PC-3 (cell line): ENCODE measurements at regions not wholly inside any gene's neighbourhood (a gene's known extent, or its start where the extent isn't known, plus 50 kb on each side); places are given as distances from the start of the nearest gene placed in this dataset.

Experiments
- CTCF ChIP-seq: fragments of 300-600 bp; sonication (generic); conservative IDR thresholded peaks from 2 replicates; pipeline ENCODE4 v1.5.1; 2017; ENCODE audit warnings: antibody characterized with exemption, low read depth, mild to moderate bottlenecking, low read length
- EZH2 ChIP-seq: fragments of 300-600 bp; sonication (generic); IDR thresholded peaks from one replicate; pipeline ENCODE4 v1.6.1; 2017; ENCODE audit warnings: antibody characterized with exemption, mild to moderate bottlenecking, low read length; ENCODE audit not compliant: unreplicated experiment
- EZH2phosphoT487 ChIP-seq: fragments of 300-600 bp; sonication (generic); IDR thresholded peaks from 2 replicates; pipeline ENCODE4 v1.6.1; 2018; ENCODE audit warnings: mild to moderate bottlenecking, antibody characterized with exemption, low read length, borderline replicate concordance

GRCh38 chr19:30082611-30083010 lies 140.6 kb downstream of the URI1 start:
- TF ChIP-seq CTCF (no peak), EZH2 (no peak), EZH2phosphoT487 (no peak)
